B cell (primary cell): ENCODE measurements at regions not wholly inside any gene's neighbourhood (a gene's known extent, or its start where the extent isn't known, plus 50 kb on each side); places are given as distances from the start of the nearest gene placed in this dataset.

Experiments used
- EZH2 ChIP-seq: IDR thresholded peaks from 2 replicates; pipeline ENCODE4 v1.6.1; 2012; ENCODE audit warnings: borderline replicate concordance, low read depth, mild to moderate bottlenecking, moderate library complexity, low read length; ENCODE audit not compliant: insufficient read depth, poor library complexity, severe bottlenecking
- TF ChIP-seq, protein P1 (sequence below): fragments of 200-600 bp; IDR thresholded peaks from one replicate; pipeline ENCODE4 v1.8.0; 2022; ENCODE audit warnings: antibody characterized with exemption, mild to moderate bottlenecking

GRCh38 chr6:112427499-112427898 is 80.4 kb downstream of the RFPL4B start:
- TF ChIP-seq, protein P1, sequence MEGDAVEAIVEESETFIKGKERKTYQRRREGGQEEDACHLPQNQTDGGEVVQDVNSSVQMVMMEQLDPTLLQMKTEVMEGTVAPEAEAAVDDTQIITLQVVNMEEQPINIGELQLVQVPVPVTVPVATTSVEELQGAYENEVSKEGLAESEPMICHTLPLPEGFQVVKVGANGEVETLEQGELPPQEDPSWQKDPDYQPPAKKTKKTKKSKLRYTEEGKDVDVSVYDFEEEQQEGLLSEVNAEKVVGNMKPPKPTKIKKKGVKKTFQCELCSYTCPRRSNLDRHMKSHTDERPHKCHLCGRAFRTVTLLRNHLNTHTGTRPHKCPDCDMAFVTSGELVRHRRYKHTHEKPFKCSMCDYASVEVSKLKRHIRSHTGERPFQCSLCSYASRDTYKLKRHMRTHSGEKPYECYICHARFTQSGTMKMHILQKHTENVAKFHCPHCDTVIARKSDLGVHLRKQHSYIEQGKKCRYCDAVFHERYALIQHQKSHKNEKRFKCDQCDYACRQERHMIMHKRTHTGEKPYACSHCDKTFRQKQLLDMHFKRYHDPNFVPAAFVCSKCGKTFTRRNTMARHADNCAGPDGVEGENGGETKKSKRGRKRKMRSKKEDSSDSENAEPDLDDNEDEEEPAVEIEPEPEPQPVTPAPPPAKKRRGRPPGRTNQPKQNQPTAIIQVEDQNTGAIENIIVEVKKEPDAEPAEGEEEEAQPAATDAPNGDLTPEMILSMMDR = no peak
- no peak for TF ChIP-seq EZH2
